ENCODE measurements at regions not wholly inside any gene's neighbourhood (a gene's known extent, or its start where the extent isn't known, plus 50 kb on each side); places are given as distances from the start of the nearest gene placed in this dataset.
"Not testable (repeated sequence)": the region's sequence is repeated elsewhere in the genome, so short reads cannot be mapped to it uniquely, and the experiment has no call there.

- TF ChIP-seq CTCF (IDR thresholded peaks at IDR 0.05; ENCODE audit: insufficient read depth, low read depth, low read length, missing control alignments) = no peak
- no peak overlapping the region for H3K4me3 ChIP-seq (ENCODE audit: low read length)
- no peak for DNase-seq (ENCODE audit: low read depth)
Measured at GRCh38 chr14:47919334-47919846, 244.0 kb upstream of the MDGA2 start.

GRCh38 chr14:47917344-47917954 is 242.0 kb upstream of the MDGA2 start:
- peak; percentile 58 for TF ChIP-seq CTCF (IDR thresholded peaks at IDR 0.05; ENCODE audit: insufficient read depth, low read depth, low read length, missing control alignments)
- H3K4me3 ChIP-seq (ENCODE audit: low read length) = no peak overlapping the region
- DNase-seq (ENCODE audit: low read depth) = peak; percentile 25

- not testable (repeated sequence) for H3K4me3 ChIP-seq (ENCODE audit: low read length); DNase-seq (ENCODE audit: low read depth)
Measured at GRCh38 chr14:47901141-47901540, 225.7 kb upstream of the MDGA2 start.

GRCh38 chr14:47899685-47900084 is 224.3 kb upstream of the MDGA2 start:
- H3K4me3 ChIP-seq (ENCODE audit: low read length) = no peak overlapping the region
- no peak for DNase-seq (ENCODE audit: low read depth)
- TF ChIP-seq CTCF (IDR thresholded peaks at IDR 0.05; ENCODE audit: insufficient read depth, low read depth, low read length, missing control alignments) = no peak

- DNase-seq (ENCODE audit: low read depth) = no peak
- no peak for TF ChIP-seq CTCF (IDR thresholded peaks at IDR 0.05; ENCODE audit: insufficient read depth, low read depth, low read length, missing control alignments)
- H3K4me3 ChIP-seq (ENCODE audit: low read length) = no peak overlapping the region
Measured at GRCh38 chr14:47874350-47874749, 198.9 kb upstream of the MDGA2 start.

- TF ChIP-seq CTCF (IDR thresholded peaks at IDR 0.05; ENCODE audit: insufficient read depth, low read depth, low read length, missing control alignments) = no peak
- DNase-seq (ENCODE audit: low read depth) = no peak
- no peak overlapping the region for H3K4me3 ChIP-seq (ENCODE audit: low read length)
Measured at GRCh38 chr14:47872588-47872987, 197.2 kb upstream of the MDGA2 start.

GRCh38 chr14:47863441-47863840 is 188.0 kb upstream of the MDGA2 start:
- no peak overlapping the region for H3K4me3 ChIP-seq (ENCODE audit: low read length)
- TF ChIP-seq CTCF (IDR thresholded peaks at IDR 0.05; ENCODE audit: insufficient read depth, low read depth, low read length, missing control alignments) = no peak

More at GRCh38 chr14:47863441-47863840, 188.0 kb upstream of the MDGA2 start:
- DNase-seq (ENCODE audit: low read depth) = no peak

All from epithelial cell of esophagus (primary cell).